DOHH2 (cell line): ENCODE measurements at regions not wholly inside any gene's neighbourhood (a gene's known extent, or its start where the extent isn't known, plus 50 kb on each side); places are given as distances from the start of the nearest gene placed in this dataset.

Experiments
- H3F3A ChIP-seq: fragments of 200-600 bp; sonication (generic), shearing (Covaris generic); 2 replicates; pipeline ENCODE4 v1.6.0; 2016; ENCODE audit warnings: antibody characterized with exemption, mild to moderate bottlenecking; ENCODE audit not compliant: control insufficient read depth, insufficient read depth
- H3K27ac ChIP-seq: fragments of 200-600 bp; sonication (generic); 2 replicates; pipeline ENCODE4 v1.5.1; 2014; ENCODE audit warnings: low read depth, mild to moderate bottlenecking, low read length, moderate library complexity
- H3K27me3 ChIP-seq: fragments of 200-600 bp; sonication (generic); 2 replicates; pipeline ENCODE4 v1.6.1; 2014; ENCODE audit warnings: mild to moderate bottlenecking, low read length, mixed read lengths; ENCODE audit not compliant: control insufficient read depth
- H3K36me3 ChIP-seq: fragments of 200-600 bp; sonication (generic); 2 replicates; pipeline ENCODE4 v1.6.1; 2014; ENCODE audit warnings: mild to moderate bottlenecking, low read length, moderate library complexity, mixed read lengths; ENCODE audit not compliant: control insufficient read depth
- H3K4me1 ChIP-seq: fragments of 200-600 bp; sonication (generic); 2 replicates; pipeline ENCODE4 v1.6.1; 2014; ENCODE audit warnings: mild to moderate bottlenecking, low read length, mixed read lengths; ENCODE audit not compliant: control insufficient read depth
- H3K4me2 ChIP-seq: fragments of 200-600 bp; sonication (generic); 2 replicates; pipeline ENCODE4 v1.6.0; 2014; ENCODE audit warnings: mild to moderate bottlenecking, low read length, moderate library complexity
- H3K4me3 ChIP-seq: fragments of 200-600 bp; sonication (generic); 2 replicates; pipeline ENCODE4 v1.5.1; 2014; ENCODE audit warnings: mild to moderate bottlenecking, low read length, mixed read lengths
- H3K79me2 ChIP-seq: fragments of 200-600 bp; sonication (generic); 2 replicates; pipeline ENCODE4 v1.6.1; 2014; ENCODE audit warnings: mild to moderate bottlenecking, low read length, mixed read lengths; ENCODE audit not compliant: control insufficient read depth
- H3K9me2 ChIP-seq: fragments of 200-600 bp; sonication (generic); replicated peaks from 2 replicates; pipeline ENCODE4 v1.6.1; 2014; ENCODE audit warnings: mild to moderate bottlenecking, low read length, mixed read lengths; ENCODE audit not compliant: control insufficient read depth
- H3K9me3 ChIP-seq: fragments of 200-600 bp; sonication (generic); 2 replicates; pipeline ENCODE4 v1.6.1; 2014; ENCODE audit warnings: antibody characterized with exemption, low read length, mixed read lengths; ENCODE audit not compliant: control insufficient read depth, insufficient read depth
- H4K20me1 ChIP-seq: fragments of 200-600 bp; sonication (generic); 2 replicates; pipeline ENCODE4 v1.6.0; 2014; ENCODE audit warnings: low read depth, mild to moderate bottlenecking, antibody characterized with exemption, low read length, moderate library complexity; ENCODE audit not compliant: control insufficient read depth, insufficient read depth
- CTCF ChIP-seq: fragments of 200-600 bp; sonication (generic); IDR thresholded peaks from one replicate; pipeline ENCODE4 v1.5.1; 2014; ENCODE audit warnings: antibody characterized with exemption, mild to moderate bottlenecking, low read depth, low read length; ENCODE audit not compliant: poor library complexity, severe bottlenecking
- EZH2phosphoT487 ChIP-seq: fragments of 200-600 bp; sonication (generic); IDR thresholded peaks from 2 replicates; pipeline ENCODE4 v1.6.1; 2017; ENCODE audit warnings: borderline replicate concordance, mild to moderate bottlenecking, antibody characterized with exemption, low read length, moderate library complexity, mixed read lengths

- H3K4me1 ChIP-seq: no peaks in the 10 kb centered on the region
- no peak for TF ChIP-seq CTCF
- TF ChIP-seq EZH2phosphoT487: no peak
- no peaks in the 10 kb centered on the region for H3K9me3 ChIP-seq
- H3K4me3 ChIP-seq: no peak overlapping the region
- no peaks in the 10 kb centered on the region for H4K20me1 ChIP-seq
- H3K4me2 ChIP-seq: no peak overlapping the region
- no peak overlapping the region for H3K27ac ChIP-seq
- no peaks in the 10 kb centered on the region for H3K36me3 ChIP-seq
- no peaks in the 10 kb centered on the region for H3K9me2 ChIP-seq
- no peaks in the 10 kb centered on the region for H3K27me3 ChIP-seq
- no peaks in the 10 kb centered on the region for H3F3A ChIP-seq
- no peaks in the 10 kb centered on the region for H3K79me2 ChIP-seq
Measured at GRCh38 chr6:50362706-50363105, 313.0 kb upstream of the DEFB112 start.

GRCh38 chr6:50369996-50370395 is 320.3 kb upstream of the DEFB112 start:
- Histone ChIP-seq H3K27me3 (no peaks in the 10 kb centered on the region), H3K4me1 (no peaks in the 10 kb centered on the region), H3K36me3 (no peaks in the 10 kb centered on the region), H3F3A (no peaks in the 10 kb centered on the region), H3K9me2 (no peaks in the 10 kb centered on the region), H4K20me1 (no peaks in the 10 kb centered on the region), H3K79me2 (no peaks in the 10 kb centered on the region), H3K4me2 (no peak overlapping the region), H3K27ac (no peak overlapping the region), H3K4me3 (no peak overlapping the region), H3K9me3 (no peaks in the 10 kb centered on the region)
- TF ChIP-seq CTCF (no peak), EZH2phosphoT487 (no peak)

- Histone ChIP-seq H3K9me2 (no peaks in the 10 kb centered on the region), H3K36me3 (no peaks in the 10 kb centered on the region), H3K4me3 (no peak overlapping the region), H4K20me1 (no peaks in the 10 kb centered on the region), H3K79me2 (no peaks in the 10 kb centered on the region), H3F3A (no peaks in the 10 kb centered on the region), H3K4me2 (no peak overlapping the region), H3K9me3 (no peaks in the 10 kb centered on the region), H3K27me3 (no peaks in the 10 kb centered on the region), H3K27ac (no peak overlapping the region), H3K4me1 (no peaks in the 10 kb centered on the region)
- no peak for TF ChIP-seq EZH2phosphoT487
- TF ChIP-seq CTCF: no peak
Measured at GRCh38 chr6:50380406-50381098, 330.8 kb upstream of the DEFB112 start.
